ENCODE measurements at regions not wholly inside any gene's neighbourhood (a gene's known extent, or its start where the extent isn't known, plus 50 kb on each side); places are given as distances from the start of the nearest gene placed in this dataset.
A peak's percentile ranks its signal among the peaks of the same experiment; 100 is the strongest.
"Not testable (repeated sequence)": the region's sequence is repeated elsewhere in the genome, so short reads cannot be mapped to it uniquely, and the experiment has no call there.

- DNase-seq; intact Hi-C loops (cut with DNase I); ATAC-seq (ENCODE audit: poor library complexity): not testable (repeated sequence)
These were observed 1329.7 kb downstream of the BRD1 start for GRCh38 chr22:48497743-48498520.

- DNase-seq (peak; percentile 24), ATAC-seq (ENCODE audit: poor library complexity) (no peak)
- intact Hi-C loops (cut with DNase I): no loop called here
These were observed 1330.6 kb downstream of the BRD1 start for GRCh38 chr22:48496987-48497650.

- DNase-seq: peak; percentile 37
- intact Hi-C loops (cut with DNase I): no loop called here
- no peak for ATAC-seq (ENCODE audit: poor library complexity)
These were observed 1331.3 kb downstream of the BRD1 start for GRCh38 chr22:48496226-48496845.

GRCh38 chr22:48495751-48496080 lies 1332.0 kb downstream of the BRD1 start:
- intact Hi-C loops (cut with DNase I): no loop called here
- DNase-seq: peak; percentile 17
- ATAC-seq (ENCODE audit: poor library complexity): no peak

- peak; percentile 24 for DNase-seq
- intact Hi-C loops (cut with DNase I): loop anchor here (5.0 kb wide), 1 partner anchor 1648 kb away; no protein-coding TSS in a partner anchor
- ATAC-seq (ENCODE audit: poor library complexity): no peak
These were observed 1332.5 kb downstream of the BRD1 start for GRCh38 chr22:48494968-48495750.

GRCh38 chr22:48494256-48494967 lies 1333.3 kb downstream of the BRD1 start:
- ATAC-seq (ENCODE audit: poor library complexity): no peak
- peak; percentile 7 for DNase-seq
- intact Hi-C loops (cut with DNase I): loop anchor here (5.0 kb wide), 1 partner anchor 1647 kb away; no protein-coding TSS in a partner anchor

DNA sequence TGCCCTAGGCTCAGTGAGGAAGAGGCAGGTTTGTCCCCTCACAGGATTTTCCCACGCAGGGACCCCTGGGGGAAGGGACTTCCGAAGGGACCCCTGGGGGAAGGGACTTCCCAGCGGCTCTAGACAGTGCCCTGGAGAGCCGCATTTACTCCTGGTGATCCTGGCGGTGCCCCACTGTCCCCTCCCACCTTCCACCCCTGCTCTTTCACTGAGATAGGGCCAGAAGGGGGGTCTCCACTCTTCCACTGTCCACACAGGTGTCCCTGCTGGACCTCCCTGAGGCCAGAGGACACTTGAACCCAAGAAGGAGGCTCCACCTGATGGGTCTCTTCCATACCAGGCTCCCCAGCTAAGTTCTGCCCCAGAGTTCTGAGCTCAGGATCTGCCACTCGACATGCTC lies 1333.9 kb downstream of the BRD1 start:
- intact Hi-C loops (cut with DNase I): loop anchor here (5.0 kb wide), 1 partner anchor 1646 kb away; no protein-coding TSS in a partner anchor
- no peak for ATAC-seq (ENCODE audit: poor library complexity)
- DNase-seq: peak; percentile 13

DNA sequence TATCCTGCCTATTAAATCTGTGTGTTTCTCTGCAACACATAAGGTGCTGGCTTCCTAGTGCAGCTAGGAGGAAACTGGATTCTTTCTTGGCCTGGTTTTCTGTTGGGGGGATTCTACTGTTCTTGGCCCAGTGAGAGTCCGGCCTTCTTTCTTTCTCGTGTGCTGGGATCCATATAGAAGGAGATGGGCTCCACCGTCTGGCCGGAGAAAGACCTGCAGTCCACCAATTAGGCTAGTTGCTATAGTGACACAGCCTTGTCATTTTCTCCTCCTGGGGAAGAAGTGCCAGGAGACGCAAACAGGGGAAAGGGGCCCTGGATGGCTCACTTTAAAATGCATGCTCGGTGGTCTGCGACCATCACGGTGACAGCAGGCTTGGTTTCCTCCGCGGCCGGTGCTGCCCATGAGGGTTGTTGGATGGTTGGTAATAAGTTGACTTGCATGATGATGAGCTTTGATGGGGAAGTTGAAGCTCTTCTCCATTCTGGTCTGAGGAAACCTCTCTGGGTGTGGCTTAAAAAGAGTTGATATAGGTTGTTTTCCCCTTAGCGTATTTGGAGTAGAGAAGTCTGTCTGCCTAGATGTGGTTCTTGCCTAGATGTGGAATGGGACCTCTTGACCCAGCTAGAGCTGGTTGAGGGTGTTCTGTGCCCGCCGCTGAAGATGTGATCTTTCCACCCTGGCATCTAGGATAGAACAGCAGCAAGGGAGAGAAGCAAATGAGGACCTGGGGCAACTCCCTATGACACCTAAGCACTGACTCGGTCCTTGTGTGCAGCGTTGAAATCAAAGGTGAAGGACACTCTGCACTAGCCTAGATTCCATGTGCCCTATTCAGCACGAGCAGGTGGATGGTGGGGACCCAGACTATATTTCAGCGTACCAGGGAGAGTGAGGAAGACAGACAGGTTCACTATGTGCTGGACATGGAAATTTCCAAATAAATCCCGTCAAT lies 1335.0 kb downstream of the BRD1 start:
- intact Hi-C loops (cut with DNase I): loop anchor here (5.0 kb wide), 1 partner anchor 1645 kb away; no protein-coding TSS in a partner anchor
- peak; percentile 65 for DNase-seq
- ATAC-seq (ENCODE audit: poor library complexity): peak; percentile 80

GRCh38 chr22:48491451-48491941 lies 1336.2 kb downstream of the BRD1 start:
- intact Hi-C loops (cut with DNase I): loop anchor here (5.0 kb wide), 1 partner anchor 1644 kb away; no protein-coding TSS in a partner anchor
- DNase-seq (peak; percentile 31), ATAC-seq (ENCODE audit: poor library complexity) (no peak)

DNA sequence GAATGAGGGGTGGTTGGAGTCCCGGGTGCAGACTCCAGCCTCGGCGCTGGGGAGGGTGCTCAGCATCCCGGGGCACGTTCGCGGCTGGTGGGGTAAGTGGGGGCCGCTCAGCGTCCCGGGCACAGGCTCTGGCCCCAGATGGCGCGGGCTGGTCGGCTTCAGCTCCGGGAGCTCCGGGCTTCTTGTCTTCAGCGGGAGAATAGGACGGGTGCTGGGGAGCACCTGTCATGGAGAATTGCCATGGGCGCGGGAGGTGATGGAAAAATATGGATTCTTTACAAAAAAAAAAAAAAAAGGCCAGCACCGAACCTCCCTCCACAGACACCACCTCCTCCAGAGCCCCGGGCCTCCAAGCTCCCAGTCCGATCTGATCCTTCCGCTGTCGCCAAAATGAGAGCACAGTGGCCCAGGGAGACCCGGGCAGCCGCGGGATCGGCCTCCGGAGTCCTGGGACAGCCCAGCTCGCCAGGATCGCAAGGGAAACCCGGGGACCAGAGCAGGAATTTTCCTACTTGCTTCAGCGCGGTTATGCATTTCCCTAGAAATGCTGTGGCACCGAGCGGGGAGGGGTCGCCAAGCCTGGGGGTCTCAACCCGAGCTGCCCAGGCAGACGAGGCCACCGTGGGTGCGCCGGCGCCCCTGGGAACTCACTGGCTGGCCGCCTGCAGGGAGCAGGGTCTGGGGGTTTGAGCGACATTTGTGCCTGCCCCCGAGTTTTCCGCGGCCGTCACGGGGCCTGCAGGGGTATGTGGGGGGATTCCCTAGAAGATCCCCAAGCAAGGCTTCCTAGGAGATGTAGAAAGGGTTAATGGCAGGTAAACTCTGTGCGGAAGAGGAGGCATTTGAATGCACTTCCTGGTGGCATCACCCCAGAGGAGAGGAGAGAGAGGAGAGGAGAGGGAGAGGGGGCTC lies 1336.9 kb downstream of the BRD1 start:
- no peak for ATAC-seq (ENCODE audit: poor library complexity)
- intact Hi-C loops (cut with DNase I): loop anchor here (5.0 kb wide), 1 partner anchor 1643 kb away; no protein-coding TSS in a partner anchor
- peak; percentile 24 for DNase-seq

DNA sequence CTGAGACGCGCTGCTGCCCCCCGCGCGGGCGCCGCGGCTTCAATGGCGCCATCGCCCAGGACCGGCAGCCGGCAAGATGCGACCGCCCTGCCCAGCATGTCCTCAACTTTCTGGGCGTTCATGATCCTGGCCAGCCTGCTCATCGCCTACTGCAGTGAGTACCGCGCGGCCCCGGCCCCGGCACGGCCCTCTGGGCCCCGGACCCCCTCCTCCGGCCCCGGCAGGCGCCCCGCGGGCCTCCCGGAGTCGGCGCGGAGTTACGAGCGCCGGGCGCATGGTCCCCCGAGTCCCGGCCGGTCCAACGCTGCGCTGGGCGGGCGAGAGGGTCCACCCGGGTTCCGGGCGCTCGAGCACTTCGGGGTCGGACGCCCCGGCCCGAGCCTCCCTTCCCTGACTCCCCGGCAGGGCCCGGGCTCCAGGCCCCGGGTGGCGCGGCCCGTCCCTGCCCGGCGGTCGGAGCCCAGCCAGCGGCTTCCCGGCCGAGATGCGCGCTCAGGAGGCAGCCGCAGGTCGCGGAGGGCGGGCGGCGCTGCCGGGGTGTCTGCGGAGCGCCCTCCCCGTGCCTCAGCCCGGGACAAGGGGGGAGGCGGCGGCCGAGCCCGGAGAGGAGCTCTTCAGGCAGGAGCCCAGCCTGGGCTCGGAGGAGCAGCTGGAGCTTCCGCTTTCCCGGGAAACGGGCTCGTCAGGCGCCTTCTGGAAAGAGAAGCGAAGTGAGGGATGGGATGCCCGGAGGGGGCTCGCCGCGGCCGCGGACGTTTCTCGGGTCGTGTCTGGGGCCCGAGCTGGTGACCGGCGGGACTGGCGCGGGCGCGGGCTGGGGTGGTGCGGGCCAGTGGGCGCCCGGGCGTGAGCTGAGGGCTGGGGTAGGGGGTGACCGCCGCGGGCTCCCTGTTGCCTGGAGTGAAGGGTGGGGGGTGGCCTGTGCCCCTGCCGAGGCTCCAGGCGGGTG lies 1337.8 kb downstream of the BRD1 start:
- DNase-seq (peak; percentile 24), ATAC-seq (ENCODE audit: poor library complexity) (no peak)
- intact Hi-C loops (cut with DNase I): loop anchor here (5.0 kb wide), 1 partner anchor 1643 kb away; no protein-coding TSS in a partner anchor

DNA sequence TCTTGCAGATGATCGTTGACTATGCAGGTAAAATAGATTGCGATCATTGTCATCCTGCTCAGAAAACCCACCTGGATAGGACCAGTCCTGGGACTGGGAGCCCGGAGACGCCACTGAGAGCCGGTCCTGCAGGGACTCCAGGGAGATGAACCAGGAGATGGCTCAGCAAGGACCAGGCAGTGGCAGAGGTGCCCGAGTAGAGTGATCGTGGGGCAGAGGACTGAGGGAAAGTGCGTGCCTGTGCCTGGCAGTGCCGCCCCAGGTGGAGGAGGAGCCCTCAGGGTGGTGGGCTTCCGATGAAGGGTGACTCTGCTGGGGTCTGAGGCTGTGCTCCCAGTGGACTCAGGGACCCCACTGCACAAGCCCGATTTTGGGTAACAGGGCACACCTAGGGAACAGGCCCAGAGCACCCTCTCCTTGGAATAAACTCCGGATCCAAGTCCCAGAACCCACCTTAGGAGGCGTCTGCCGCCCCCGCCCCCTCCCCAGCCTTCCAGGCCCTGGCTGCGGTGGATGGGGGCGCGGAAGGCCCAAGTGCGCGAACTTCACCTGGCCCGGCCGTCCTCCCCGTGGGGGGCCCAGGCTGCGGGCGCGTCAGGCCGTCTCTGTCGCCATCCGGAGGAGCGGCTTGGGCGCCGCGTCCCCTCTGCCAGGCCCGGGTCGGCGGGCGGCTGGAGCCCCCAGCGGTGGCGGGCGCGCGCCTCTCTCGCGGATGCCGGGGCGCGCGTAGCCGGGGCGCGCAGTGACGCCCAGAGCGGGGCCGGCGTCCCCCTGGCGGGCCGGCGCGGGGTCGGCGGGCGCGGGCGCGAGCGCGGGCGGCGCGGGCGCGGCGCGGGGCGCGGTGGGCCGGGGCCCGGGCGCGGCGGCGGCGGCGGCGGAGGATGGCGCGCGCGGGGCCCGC lies 1338.8 kb downstream of the BRD1 start:
- intact Hi-C loops (cut with DNase I): no loop called here
- DNase-seq (peak; percentile 20), ATAC-seq (ENCODE audit: poor library complexity) (no peak)

- intact Hi-C loops (cut with DNase I): no loop called here
- ATAC-seq (ENCODE audit: poor library complexity): no peak
- DNase-seq: no peak
These were observed 1339.5 kb downstream of the BRD1 start for GRCh38 chr22:48488149-48488551.

DNA sequence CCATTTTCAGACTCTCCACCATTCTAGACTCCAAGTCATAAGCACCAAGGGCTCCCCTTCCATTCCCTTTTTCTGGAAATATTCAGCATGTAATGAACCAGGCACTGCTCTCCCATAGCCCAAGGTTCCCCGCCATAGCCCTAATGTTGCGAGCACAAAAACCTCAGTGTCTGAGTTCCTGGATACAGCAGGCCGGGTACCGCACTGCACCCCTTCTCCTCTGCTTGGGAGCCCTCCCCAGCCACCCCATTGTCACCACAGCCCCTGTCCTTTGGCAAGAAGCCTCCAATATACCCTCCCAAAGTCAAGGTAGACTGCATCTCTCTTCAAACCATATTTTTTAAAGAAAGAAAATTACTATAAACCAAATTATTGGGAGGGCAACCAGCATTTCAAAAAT lies 1341.1 kb downstream of the BRD1 start:
- DNase-seq: no peak
- intact Hi-C loops (cut with DNase I): no loop called here
- no peak for ATAC-seq (ENCODE audit: poor library complexity)
